Osteoblast (primary cell): ENCODE measurements at regions not wholly inside any gene's neighbourhood (a gene's known extent, or its start where the extent isn't known, plus 50 kb on each side); places are given as distances from the start of the nearest gene placed in this dataset.
"Not testable (repeated sequence)": the region's sequence is repeated elsewhere in the genome, so short reads cannot be mapped to it uniquely, and the experiment has no call there.

ENCODE experiments used
- DNase-seq: peaks from one replicate; pipeline ENCODE4 v3.0.0; 2011; ENCODE audit warnings: low spot score, mixed read lengths; ENCODE audit not compliant: insufficient read length; ENCODE audit errors: missing footprints
- H2AFZ ChIP-seq: 2 replicates; pipeline ENCODE4 v1.6.0; 2011; ENCODE audit warnings: mild to moderate bottlenecking, low read length
- H3K27ac ChIP-seq: 2 replicates; pipeline ENCODE4 v1.5.1; 2011; ENCODE audit warnings: mild to moderate bottlenecking, low read depth, low read length, moderate library complexity
- H3K27me3 ChIP-seq: 2 replicates; pipeline ENCODE4 v1.6.0; 2012; ENCODE audit warnings: mild to moderate bottlenecking, control low read depth, inconsistent platforms, low read length, moderate library complexity; ENCODE audit not compliant: insufficient read depth
- H3K36me3 ChIP-seq: 2 replicates; pipeline ENCODE4 v1.5.1; 2011; ENCODE audit warnings: mild to moderate bottlenecking, low read length, control low read depth, moderate library complexity; ENCODE audit not compliant: insufficient read depth
- H3K4me1 ChIP-seq: 2 replicates; pipeline ENCODE4 v1.5.1; 2011; ENCODE audit warnings: mild to moderate bottlenecking, low read length, control low read depth, moderate library complexity; ENCODE audit not compliant: insufficient read depth
- H3K4me2 ChIP-seq: 2 replicates; pipeline ENCODE4 v1.6.0; 2011; ENCODE audit warnings: mild to moderate bottlenecking, low read length; ENCODE audit not compliant: insufficient read depth
- H3K4me3 ChIP-seq: fragments of 200-600 bp; sonication (generic); 3 replicates; pipeline ENCODE4 v1.5.1; 2012; ENCODE audit warnings: mild to moderate bottlenecking, low read length, inconsistent platforms; ENCODE audit not compliant: insufficient read depth
- H3K79me2 ChIP-seq: 2 replicates; pipeline ENCODE4 v1.6.0; 2012; ENCODE audit warnings: mild to moderate bottlenecking, low read length, control low read depth, inconsistent platforms; ENCODE audit not compliant: insufficient read depth
- H3K9me3 ChIP-seq: 2 replicates; pipeline ENCODE4 v1.5.1; 2011; ENCODE audit warnings: low read depth, low read length, control low read depth
- H4K20me1 ChIP-seq: 2 replicates; pipeline ENCODE4 v1.6.0; 2012; ENCODE audit warnings: mild to moderate bottlenecking, low read length, control low read depth; ENCODE audit not compliant: insufficient read depth
- CTCF ChIP-seq: IDR thresholded peaks from 2 replicates; pipeline ENCODE4 v1.5.1; 2011; ENCODE audit warnings: mild to moderate bottlenecking, low read depth, low read length, moderate library complexity; ENCODE audit errors: extremely low read depth

GRCh38 chr4:123602007-123602406 lies 205.4 kb downstream of the SPRY1 start:
- no peak overlapping the region for H3K4me2 ChIP-seq
- H3K27ac ChIP-seq, result no peak overlapping the region
- H3K27me3 ChIP-seq, result no peaks in the 10 kb centered on the region
- H3K4me3 ChIP-seq, result no peak overlapping the region
- H3K9me3 ChIP-seq, result no peaks in the 10 kb centered on the region
- H3K4me1 ChIP-seq, result no peaks in the 10 kb centered on the region
- DNase-seq, result no peak
- TF ChIP-seq CTCF, result no peak
- H3K36me3 ChIP-seq, result no peaks in the 10 kb centered on the region
- H2AFZ ChIP-seq, result no peak overlapping the region
- H4K20me1 ChIP-seq, result no peaks in the 10 kb centered on the region
- no peaks in the 10 kb centered on the region for H3K79me2 ChIP-seq

DNA sequence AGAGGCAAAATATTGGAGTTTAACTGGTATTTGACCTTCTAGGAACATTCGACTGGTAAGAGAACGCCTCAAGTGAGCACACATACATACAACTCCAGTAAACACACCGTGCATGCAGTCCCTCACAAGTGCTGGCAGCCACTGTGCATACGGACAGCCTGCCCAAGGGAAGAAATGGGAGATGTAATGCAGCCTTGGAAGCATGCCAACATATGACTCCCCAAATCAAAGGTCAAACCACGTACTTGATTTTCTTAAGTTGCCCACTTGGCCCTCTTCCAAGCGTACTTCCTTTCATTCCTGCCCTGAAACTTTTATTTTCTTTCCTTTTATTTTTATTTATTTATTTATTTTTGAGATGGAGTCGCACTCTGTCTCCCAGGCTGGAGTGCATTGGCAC lies 206.6 kb downstream of the SPRY1 start:
- Histone ChIP-seq H3K4me1 (no peaks in the 10 kb centered on the region), H2AFZ (no peak overlapping the region), H3K9me3 (no peaks in the 10 kb centered on the region), H3K79me2 (no peaks in the 10 kb centered on the region), H3K4me2 (no peak overlapping the region), H3K27me3 (no peaks in the 10 kb centered on the region), H3K27ac (no peak overlapping the region), H3K4me3 (no peak overlapping the region), H4K20me1 (no peaks in the 10 kb centered on the region), H3K36me3 (no peaks in the 10 kb centered on the region)
- TF ChIP-seq CTCF, result no peak
- DNase-seq, result no peak

GRCh38 chr4:123605797-123606196 lies 209.2 kb downstream of the SPRY1 start:
- not testable (repeated sequence) for H3K27me3 ChIP-seq, H2AFZ ChIP-seq, H3K4me3 ChIP-seq, H3K27ac ChIP-seq, H3K79me2 ChIP-seq, H3K9me3 ChIP-seq, H3K4me1 ChIP-seq, H3K4me2 ChIP-seq, H3K36me3 ChIP-seq, H4K20me1 ChIP-seq, DNase-seq

DNA sequence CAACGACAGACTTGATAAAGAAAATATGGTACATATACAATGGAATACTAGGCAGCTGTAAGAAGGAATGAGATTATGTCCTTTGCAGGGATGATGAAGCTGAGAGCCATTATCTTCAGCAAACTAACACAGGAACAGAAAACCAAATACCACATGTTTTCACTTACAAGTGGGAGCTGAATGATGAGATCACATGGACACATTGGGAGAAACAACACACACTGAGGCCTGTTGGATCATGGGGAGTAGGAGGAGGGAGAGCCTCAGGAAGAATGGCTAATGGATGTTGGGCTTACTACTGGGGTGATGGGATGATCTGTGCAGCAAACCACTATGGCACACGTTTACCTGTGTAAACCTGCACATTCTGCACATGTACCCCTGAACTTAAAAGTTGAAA lies 209.7 kb downstream of the SPRY1 start:
- Histone ChIP-seq H3K4me2 (no peak overlapping the region), H4K20me1 (no peaks in the 10 kb centered on the region), H3K79me2 (no peaks in the 10 kb centered on the region), H3K4me1 (no peaks in the 10 kb centered on the region), H3K27ac (no peak overlapping the region), H3K9me3 (no peaks in the 10 kb centered on the region), H3K27me3 (no peaks in the 10 kb centered on the region), H2AFZ (no peak overlapping the region), H3K36me3 (no peaks in the 10 kb centered on the region), H3K4me3 (no peak overlapping the region)
- TF ChIP-seq CTCF, result no peak
- no peak for DNase-seq
